ENCODE measurements at regions not wholly inside any gene's neighbourhood (a gene's known extent, or its start where the extent isn't known, plus 50 kb on each side); places are given as distances from the start of the nearest gene placed in this dataset.

DNA sequence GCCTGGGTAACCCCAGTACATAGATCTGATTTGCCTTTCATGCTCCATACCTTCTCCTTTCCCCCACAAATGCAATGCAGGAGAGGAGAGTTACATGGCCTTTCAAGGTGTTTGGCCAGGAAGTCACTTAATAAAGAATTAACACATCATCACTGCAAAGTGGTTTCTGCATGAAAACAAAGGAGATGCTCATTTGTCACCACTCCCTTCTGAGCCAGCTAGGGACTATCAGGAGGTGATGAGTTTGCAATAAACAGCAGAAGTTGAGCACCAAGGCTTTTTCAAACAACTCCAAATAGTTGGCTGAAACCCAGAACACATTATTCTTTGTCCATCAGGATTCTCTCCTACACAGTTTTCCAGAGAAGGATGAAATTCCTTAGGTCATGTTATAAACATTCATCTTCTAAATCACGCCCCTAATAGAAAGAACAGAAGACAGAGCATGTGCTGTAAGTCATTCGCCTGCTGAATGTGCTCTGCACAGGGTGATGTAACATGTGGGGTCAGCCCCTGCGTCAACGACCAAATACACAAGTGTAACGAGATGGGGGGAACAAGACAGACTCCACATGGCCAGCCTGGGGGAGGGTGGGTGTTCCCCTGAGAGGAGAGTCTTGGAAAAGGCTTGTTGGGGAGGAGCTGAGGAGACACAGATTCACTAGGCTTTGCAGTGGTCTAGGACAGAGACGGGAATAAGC is 87.3 kb upstream of the RMDN2 start:
- DNase-seq (ENCODE audit: low spot score), result peak; percentile 55

DNA sequence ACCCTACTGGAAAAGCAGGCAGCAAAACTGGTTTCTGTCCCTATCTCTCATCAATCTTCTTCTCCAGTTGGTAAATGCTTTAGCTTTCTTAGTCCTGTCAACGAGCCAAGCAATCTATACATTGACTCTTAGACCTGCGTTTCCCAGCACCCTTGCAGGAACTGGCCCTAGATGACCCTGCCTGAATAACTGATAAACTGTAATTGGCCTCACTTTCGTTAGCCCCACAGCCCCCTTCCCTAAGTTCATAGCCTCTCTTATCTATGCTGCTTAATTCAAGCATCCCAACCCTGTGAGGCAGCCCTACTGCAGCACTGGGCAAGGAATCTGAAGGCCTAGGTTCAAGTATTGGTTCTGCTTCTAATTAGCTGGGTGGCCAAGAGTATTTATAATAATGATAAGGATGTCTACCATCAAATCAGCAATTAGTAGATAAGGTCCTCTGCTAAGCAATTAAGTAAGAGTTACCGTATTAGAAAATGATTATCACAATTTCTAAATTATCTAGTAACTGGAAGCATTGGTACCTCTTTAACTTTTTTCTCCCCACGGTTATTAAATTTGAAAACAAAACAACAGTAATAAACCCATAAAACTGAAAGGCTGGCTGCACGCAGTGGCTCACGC is 86.4 kb upstream of the RMDN2 start:
- DNase-seq (ENCODE audit: low spot score), result no peak

DNA sequence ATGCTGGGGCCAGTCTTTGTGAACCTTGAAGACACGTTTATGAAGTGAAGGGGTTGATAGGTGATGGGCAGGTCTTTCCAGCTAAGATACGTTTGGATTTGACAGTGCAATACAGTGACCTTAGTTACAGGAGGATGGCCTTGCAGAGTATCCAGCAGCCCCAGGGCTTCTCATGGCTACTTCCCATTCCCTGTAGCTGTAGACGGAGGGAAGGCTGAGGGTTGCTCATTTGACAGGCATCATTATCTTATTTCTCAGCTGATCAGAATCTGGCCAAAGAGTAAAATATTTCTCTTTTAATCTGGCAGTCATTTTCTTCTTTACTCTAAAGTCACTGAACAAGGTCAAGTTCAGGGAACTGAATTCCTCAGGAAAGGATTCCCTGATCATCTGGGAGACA is 85.1 kb upstream of the RMDN2 start:
- no peak for DNase-seq (ENCODE audit: low spot score)

DNA sequence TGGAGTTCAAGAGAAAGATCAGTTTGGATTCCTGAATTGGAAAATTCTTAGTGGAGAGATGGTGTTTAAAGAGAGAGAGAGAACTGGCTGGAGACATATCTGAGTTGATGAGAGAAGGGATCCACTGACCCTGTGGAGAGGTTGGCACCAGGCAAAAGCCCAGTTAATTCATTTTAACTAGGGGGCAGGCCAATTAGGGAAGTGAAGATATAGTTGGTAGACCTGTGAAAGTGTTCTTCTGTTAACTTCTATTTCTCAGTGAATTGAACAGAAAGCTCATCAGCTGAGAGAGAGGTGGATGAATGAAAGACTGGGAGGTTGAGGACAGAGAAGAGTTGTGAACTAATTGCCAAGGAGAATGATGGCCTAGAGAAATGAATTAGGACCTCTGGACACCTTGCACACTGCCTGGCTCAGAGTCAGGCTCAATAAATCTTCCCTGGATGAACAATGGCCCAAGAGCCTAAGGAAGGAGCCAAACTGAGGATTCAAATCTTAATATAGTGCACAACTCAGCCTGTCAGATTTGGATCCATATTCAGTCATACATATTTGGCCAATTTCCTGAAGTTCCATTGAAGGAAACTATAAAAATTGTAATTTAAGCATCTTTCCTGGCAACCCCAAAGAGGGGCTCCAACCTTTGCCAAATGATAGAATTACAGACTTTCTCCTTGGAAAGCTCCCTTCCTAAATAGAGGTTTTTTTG is 82.2 kb upstream of the RMDN2 start:
- DNase-seq (ENCODE audit: low spot score), result no peak

DNA sequence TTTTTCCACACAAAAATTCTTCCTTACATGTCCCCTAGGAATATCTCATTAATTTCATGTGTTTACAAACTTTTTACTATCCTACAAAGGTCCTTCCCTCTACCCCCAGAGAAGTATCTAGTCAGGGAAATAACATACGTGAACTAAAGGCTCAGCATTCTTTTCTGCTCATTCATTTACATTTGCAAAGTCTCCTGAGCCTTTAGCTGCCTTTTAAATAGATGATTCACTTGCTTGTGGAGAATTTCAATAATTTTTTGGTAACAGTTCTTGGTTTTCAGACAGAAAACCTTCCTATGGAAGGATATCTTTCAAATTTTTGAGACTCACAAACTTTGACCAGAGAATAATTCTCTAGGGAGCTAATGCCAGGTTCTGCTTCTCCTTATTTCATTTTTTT is 81.5 kb upstream of the RMDN2 start:
- peak; percentile 67 for DNase-seq (ENCODE audit: low spot score)

DNA sequence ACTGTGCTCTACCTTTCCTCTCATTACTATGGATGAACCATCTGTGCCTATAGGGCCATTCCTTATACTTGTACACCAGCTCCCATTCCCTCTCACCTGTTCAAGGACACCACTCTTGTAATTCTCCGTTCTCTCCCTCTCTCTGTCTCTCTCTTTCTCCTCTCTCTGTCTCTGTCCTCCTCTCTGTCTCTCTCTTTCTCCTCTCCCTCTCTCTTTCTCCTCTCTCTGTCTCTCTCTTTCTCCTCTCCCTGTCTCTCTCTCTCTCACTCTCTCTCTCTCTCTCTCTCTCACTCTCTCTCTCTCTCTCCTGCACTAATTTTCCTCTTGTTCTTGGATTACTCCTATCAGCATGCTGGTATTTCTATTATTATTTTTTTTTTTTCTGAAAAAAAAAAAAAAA is 78.9 kb upstream of the RMDN2 start:
- no peak for DNase-seq (ENCODE audit: low spot score)

DNA sequence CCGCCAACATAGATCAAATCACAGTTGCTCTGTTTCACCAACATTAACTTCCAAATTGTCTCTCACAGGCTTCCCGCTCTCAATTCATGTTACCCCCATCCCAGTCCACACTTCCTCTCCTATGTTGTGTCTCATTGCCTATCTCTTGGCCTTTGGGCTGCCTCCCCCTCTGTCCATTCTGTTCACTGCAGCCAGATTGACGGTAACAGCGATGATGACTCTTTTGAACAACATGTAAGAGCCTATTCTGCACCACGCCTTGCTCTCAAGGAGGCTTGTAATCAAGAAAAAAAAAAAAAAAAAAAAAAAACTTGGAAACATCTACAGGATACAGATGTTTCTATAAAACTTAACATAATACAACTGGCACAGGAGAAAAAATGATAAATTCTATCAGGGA is 77.3 kb upstream of the RMDN2 start:
- no peak for DNase-seq (ENCODE audit: low spot score)

DNA sequence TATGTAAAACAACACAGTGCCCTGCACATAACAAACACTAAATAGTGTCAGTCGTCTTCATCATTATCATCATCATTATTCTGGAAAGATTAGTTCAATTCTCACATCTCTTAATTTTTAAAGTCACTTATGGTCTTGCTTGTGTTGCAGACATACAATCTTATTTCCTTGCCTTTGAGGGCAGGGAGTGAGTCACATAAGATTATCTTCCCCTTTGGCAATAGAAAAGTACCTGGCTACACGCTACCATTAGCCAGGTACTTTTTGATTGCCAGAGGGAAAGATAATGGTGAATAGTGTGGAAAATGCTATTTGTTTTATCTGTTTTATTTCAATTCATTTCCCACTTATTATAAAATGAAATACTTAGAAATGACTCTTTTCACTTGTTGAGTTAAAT is 76.6 kb upstream of the RMDN2 start:
- no peak for DNase-seq (ENCODE audit: low spot score)

DNA sequence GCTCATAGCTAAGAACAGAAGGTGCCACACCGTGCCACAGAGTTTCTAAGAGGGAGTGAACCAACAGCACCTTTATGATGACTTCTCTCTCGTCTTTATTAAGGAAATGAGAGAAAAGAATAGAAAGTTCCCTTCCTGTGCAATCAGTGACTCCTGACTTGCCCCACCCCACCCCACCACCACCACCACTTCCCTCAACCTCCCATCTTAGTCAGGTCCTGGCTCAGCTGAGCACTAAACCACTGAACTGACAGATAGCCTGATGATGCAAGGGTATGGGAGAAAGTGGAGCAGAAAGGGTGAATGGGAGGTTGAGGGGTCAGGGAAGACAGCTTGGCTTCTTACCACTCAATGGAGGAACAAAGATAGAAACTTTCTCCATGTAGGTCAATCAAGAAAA is 75.2 kb upstream of the RMDN2 start:
- DNase-seq (ENCODE audit: low spot score), result no peak

DNA sequence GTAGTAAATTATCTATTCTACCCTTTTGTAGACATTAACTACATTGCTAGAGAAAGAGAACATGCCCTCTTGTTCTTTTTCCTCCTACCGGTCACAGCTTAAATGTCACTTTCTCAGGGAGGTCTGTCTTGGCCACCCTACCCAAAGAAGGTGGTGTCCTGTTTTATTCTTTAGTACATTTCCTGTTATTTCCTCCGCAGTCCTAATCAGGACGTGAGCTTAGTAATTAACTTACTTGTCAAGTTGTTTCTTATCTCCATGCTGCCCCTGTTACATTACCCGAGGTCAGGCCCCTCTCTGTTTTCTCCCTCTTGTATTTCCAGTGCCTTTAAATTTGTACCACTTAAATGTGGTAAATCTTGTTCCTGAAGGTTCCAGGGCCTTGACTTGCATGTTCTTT is 73.7 kb upstream of the RMDN2 start:
- DNase-seq (ENCODE audit: low spot score), result no peak

DNA sequence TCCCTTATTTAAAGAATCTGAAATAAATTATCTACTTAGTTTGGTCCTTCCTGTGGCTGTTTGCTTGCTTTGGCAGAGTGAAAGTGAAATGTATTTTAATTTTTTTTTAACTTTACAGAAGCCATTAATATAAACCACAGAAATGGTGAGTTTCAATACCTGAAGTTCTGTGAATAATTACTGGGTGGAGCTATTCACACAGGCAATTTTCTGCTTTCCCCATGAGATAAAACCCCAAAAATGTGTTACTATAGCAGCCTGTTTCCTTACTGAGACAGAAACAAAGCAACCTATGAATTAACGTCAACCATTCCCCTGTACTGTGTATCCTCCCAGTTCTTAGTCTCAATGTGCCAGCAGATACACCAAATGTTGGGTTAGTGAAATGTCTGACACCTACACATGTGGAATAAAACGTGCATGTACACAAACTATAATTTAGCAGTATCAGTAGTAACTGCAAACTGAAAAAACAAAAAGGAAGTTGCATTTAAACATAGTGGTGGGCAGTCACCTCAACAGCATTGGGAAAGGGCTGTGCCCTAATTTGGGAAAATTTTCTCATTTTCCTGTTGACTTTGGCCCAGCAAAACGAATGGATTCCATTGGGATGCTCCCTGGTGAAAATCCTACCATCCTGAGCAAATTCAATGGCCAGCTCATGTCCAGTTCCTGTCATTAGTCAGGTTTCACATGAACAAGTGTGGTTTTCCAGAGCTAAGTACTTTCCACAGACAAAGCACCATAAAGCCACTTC is 73.1 kb upstream of the RMDN2 start:
- DNase-seq (ENCODE audit: low spot score), result no peak

DNA sequence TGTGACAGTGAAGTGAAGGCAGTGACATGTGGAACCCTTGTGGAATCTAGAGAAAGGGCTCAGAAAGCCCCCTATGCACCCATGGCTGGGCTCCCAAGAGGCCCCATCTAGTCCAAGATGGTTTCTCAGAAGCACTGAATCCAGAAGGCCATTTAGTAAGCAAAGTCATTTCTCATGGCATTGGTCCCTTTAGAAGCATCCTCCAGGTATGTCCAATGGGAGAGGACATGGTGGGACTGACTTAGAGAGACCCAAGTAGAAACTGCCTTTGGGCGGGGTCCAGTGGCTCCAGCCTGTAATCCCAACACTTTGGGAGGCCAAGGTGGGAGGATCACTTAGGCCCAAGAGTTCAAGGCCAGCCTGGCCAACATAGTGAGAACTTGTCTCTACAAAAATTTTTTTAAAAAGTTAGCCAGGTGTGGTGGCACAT is 72.5 kb upstream of the RMDN2 start:
- no peak for DNase-seq (ENCODE audit: low spot score)

DNA sequence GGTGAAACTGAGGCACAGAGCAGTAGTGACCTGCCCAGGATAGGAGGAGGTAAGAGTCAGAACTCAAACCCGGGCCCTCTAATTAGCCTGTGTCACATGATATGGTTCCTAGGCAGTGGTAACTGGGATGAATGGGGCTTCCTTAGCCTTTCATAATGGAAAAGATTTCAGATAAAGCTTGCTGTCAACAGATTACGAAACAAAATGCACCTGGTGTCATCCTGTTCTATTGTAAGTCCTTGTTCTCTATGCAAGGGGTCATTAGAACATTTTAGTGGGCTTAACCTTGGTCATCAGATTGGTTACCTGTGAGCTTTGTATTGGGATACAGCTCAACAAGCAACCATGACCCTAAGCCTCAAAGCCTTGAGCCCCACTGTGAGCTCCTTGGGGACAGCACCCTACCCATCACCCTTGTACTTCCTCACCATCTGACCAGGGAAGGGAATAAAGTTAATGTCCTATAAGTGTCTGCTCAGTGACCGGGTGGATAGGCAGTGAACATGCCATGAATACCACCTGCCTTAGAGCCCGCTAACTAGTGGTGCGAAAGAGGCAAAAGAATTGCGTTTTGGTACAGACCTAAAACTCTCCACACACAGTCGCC is 70.3 kb upstream of the RMDN2 start:
- no peak for DNase-seq (ENCODE audit: low spot score)

DNA sequence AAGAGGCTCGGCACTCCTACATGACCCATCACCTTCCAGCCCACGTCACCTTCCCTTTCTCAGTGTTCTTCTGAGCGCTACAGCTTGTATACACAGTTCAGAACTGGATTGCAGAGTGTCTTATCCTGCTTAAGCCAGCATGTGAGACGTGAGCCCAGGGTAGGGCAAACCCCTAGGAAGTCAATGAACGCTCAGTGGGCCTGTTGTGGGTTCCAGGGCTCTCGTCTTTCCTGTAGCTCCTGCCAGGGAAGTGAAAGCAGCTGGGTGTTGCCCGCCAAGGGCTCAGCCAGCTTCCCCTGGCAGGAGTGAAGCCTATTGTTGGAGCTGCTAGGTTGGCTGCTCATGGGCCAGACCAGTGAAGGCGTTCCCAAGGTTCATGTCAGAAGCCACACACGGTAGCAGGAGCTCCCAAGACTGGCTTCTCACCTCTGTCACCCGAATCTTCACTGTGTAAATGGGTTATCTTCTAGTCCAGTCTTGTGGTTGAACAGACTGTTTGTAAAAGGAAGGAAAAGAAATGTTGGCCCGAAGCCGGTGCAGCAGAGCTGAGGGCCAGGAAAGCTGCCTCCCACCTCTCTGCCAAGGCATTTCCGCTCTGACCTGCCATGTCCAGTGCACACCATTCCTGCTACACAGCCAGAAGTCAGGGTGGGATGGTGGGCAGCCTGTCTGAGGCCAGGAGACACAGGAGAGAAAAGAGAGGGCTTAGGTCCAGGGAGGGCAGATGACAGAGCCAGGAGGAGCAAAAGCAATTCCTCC is 69.6 kb upstream of the RMDN2 start:
- peak; percentile 35 for DNase-seq (ENCODE audit: low spot score)

DNA sequence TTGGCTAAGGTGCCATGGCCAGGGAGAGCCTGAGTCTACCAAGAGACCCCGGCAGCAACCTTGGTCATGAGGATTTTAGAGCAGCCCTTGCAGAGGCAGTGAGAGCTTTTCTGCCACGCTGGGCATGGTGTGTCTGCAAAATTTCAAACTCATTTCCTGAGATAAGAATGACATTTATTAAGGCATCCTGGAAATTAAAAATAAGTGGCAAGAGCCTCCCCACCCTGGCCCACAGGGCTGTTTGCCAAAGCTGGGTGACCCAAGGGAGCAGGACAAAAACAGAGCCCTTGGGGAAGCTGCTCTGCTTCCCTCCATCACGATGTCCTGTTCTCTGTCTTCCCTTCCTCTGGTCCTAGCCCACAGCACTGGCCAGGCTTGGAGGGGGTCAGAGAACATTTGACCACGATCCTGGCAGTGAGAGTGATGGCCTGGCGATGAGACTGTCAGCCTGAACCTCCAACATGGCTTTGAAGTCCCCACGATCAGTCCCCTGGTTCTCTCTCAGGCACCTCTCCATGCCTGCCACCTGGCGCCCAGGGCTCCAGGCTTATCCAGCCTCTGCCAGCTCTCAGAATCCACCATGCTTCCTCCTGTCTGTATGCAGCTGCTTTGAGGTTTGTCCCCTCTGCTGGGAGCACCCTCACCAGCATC is 68.9 kb upstream of the RMDN2 start:
- no peak for DNase-seq (ENCODE audit: low spot score)

DNA sequence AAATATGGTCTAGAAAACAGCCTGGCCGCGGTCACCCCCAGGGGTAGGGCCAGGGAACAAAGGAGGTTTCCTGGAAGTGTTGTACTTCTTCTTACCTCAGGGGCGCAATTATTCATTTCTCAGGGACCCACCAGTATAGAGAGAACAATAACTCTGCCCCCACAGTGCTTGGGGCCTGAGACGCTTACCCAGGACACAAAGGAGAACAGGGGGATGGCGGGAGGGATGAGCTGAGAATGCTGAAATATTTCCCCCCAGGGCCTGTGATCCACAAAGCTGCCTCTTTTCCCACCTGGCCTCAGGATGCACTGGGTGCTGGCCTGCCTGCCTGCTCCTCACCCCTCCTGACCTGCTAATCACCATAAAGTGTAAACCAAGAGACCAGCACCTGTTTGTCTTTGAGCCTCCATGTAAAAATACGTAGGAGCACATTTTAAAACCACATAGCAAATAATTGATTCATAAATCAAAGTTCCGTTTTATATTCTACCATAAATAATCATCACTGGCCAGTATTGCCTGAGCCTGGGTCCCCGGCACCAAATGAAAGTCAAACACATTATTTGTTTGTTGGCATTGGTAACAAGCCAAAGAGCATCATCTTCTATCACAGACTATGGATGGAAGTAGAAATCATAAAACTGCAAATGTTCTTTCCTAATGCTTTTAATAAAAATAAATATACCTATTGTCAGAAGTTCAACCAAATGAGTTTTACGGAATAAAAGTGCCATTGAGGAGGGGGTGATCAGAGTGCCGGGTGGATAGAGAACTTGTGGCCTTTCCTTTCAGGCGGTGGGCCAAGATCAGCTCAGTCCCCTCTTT is 67.3 kb upstream of the RMDN2 start:
- DNase-seq (ENCODE audit: low spot score), result no peak

DNA sequence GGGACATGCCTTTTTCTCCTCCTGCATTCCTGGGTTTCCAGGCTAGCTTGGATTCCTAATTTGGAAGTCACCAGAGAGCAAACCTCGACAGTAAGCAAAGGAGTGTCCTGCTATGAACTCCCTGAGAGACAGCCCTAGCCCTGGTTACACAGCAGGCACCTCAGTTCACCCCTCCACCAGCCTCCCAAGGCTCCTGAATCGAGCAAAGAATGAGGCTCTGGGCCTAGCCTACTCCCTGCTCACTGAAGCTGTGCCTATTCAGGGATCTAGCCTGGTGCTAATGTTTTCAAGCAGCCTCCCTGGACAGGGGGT is 66.7 kb upstream of the RMDN2 start:
- peak; percentile 80 for DNase-seq (ENCODE audit: low spot score)

DNA sequence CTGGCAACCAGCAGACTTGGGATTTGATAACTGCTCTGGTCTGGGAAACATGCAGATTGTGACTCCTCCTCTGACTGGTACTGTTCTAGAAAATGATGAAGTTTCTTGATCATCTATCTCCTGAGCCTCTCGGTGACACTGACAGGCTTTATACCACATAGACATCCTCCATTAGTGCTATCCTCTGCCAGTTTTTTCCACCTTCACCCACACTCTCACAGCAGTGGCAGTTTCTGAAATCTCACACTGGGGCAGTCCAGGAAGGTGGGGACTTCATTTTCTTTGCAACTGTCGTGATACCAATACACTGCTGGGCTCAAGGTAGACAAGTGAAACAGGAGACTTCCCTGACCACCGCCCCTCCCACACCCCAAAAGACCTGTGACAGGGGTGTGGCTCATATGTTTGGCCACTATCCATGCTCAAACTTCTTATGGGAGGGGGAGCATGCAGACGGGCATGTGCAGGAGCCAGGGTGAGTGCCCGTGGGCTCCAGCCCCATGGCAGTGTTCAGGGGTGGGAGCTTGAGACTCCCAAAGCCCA is 66.3 kb upstream of the RMDN2 start:
- no peak for DNase-seq (ENCODE audit: low spot score)

DNA sequence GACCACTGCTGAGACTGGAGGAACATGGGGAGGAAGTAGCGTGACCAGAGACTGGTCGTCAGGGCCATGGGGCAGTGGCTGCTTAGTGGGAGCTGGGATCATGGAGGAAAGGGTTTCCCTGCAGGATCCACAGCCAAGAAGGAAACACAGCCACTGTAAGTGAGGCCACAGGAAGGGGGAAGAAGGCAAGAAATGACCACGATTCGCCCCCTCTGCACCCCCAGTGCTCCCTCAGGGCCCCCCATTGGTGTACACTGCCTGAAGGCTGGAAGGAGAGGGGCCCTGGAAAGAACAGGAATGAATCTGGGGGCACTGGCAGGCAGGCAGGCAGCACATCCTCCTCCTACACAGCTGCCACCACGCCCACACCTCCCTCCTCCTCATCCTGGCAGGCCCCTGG is 62.5 kb upstream of the RMDN2 start:
- DNase-seq (ENCODE audit: low spot score), result no peak

DNA sequence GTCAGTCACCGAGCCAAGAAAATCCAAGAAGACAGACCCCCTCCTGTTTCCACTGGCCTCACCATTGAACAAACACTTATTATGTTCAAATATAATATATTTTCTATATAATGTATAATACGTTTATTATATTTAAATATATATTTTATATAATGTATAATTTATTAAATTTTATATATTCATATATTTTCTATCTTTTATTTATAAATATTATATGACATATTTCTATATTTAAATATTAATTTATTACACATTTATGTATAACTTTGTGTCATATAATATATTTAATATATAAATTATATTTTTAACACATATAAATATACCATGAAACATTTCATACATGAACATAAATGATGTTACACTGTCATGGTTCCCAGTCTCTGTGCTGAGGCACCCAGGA is 60.9 kb upstream of the RMDN2 start:
- no peak for DNase-seq (ENCODE audit: low spot score)

Measured in GM03348 (cell line).